SK-MEL-5 (cell line): ENCODE measurements at regions not wholly inside any gene's neighbourhood (a gene's known extent, or its start where the extent isn't known, plus 50 kb on each side); places are given as distances from the start of the nearest gene placed in this dataset.

ENCODE experiments used
- DNase-seq: peaks from one replicate; pipeline ENCODE4 v3.0.0-alpha.2; 2016; ENCODE audit warnings: low read depth, low spot score
- in situ Hi-C: cut with HindIII; loops from 2 replicates; pipeline ENCODE4 v1.10.0; 2016; ENCODE audit warnings: low sequenced_read_pairs, high pct_unique_total_duplicates, low pct_unique_long_range_greater_than_20kb

DNA sequence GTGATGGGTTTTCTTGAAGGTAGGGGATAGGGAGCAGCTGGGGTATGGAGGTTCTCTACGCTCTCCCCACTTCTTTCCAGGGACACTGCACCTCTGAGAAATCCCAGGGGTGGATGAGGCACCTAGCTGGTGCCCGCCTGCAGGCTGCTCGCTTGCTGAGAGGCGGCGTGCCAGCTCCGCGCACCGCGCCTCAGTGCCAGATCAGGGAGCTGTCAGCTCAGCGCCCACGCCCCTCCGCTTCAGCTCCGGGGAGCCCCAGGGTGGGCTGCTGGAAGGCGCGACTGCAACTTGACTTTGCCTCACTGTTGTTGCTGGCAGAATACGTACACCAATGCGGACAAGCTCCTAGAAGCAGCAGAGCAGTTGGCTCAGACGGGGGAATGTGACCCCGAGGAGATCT, 345.7 kb upstream of the UMPS start:
- in situ Hi-C loops: no loop called here
- DNase-seq: no peak

DNA sequence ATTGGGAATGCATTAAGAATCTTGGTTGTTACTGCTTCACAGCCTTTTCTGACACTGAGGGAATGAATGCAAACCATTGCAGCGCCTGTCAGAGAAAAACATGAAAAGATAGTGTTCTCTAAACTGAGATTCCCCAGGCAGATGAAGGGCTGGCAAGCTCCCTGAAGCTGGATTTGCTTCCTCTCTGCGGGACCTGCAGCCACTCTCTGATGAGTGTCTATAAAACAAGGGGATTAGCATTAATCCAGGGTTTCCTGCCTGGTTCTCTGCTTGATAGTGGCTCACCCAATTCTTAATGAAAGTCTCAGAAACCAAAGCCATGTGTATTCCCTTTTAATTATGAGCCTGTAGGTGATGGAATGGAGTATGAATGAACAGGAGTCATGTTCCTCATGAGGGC, 344.3 kb upstream of the UMPS start:
- no peak for DNase-seq
- in situ Hi-C loops: no loop called here

DNA sequence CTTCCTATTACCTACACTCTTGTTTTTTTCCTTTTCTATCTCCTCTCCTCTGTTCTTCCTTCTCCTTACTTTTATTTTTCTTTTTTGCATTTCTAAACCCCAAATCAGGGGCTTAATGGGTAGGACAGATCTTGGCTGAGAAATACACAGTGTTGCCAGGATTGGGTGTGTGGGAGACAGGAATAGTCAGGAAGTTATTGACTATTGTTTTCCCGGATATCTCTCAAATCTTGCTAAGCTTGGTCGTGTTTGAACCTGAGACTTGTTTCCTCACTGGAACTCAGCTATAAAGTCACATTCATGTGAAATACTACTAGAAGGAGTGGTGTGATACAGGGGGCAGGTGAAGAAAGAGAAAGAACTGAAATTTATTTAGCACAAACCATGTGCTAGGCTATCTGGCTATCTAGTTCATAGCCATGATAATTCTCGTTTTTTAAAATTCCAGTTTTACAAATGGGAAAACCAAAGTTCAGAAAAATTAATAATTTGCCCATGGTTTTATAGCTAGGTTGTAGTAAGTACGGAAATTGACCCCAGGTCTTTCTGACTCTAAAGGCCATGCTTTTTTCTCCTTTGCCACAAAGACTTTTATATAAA, 343.2 kb upstream of the UMPS start:
- no peak for DNase-seq
- in situ Hi-C loops: no loop called here

DNA sequence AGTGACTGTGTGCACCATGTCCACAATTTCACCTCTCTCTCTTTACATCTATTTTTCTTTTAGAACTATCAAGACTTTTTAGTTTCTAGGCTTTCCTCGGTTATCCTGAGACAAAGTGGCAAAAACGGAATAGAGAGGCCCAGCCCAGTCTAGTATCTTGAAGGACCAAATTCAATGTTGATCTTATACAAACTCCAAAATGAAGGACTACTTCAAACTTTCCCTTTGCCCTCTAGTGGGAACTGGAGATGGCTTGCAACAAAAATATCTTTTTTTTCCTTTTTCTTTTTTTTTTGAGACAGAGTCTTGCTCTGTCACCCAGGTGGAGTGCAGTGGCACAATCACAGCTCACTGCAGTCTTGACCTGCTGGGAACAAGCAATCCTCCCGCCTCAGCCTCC, 338.5 kb upstream of the UMPS start:
- in situ Hi-C loops: no loop called here
- peak; percentile 4 for DNase-seq

DNA sequence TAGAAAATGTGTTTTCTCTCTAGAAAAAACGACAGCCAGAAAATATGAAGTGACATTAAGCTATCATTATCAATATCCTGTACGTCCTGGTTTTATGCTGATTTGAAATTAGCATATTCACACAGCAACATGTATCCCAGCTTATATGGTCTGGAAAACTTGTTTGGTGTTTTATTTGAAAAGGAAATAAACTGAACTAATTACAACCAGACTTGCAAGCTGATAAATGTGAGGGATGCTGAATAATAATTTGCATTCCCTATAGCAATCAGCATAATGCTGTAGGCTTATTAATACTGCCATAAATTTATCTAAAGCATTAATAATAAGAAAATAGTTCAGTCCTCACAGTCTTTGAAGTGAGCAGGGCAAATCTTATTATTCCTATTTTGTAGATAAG, 336.9 kb upstream of the UMPS start:
- in situ Hi-C loops: no loop called here
- no peak for DNase-seq

GRCh38 chr3:124395162-124395561, 335.1 kb upstream of the UMPS start:
- DNase-seq: no peak
- in situ Hi-C loops: no loop called here

- peak; percentile 41 for DNase-seq
- in situ Hi-C loops: no loop called here
Measured at GRCh38 chr3:124395584-124396338, 334.5 kb upstream of the UMPS start.

GRCh38 chr3:124396339-124396950, 333.8 kb upstream of the UMPS start:
- DNase-seq: no peak
- in situ Hi-C loops: no loop called here

DNA sequence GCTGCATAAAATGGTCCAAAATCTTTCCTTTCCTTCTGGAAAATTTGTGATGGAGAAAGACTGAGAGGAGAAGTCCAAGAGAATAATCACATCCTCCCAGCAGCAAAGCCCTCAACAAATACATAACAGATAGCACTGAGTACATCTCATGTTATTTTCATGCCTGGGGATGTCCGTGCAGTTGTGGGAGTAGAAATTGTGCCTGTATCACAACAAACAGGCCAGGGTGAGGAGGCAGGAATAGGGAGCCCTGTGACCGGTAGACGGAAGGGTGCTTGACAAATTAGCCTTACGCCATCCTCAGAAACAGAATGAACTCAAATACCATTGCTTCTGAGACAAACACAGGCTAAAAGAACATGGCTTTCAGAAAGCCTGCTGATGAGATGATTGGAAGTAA, 333.2 kb upstream of the UMPS start:
- in situ Hi-C loops: no loop called here
- no peak for DNase-seq

GRCh38 chr3:124398594-124398993, 331.7 kb upstream of the UMPS start:
- in situ Hi-C loops: no loop called here
- DNase-seq: no peak

DNA sequence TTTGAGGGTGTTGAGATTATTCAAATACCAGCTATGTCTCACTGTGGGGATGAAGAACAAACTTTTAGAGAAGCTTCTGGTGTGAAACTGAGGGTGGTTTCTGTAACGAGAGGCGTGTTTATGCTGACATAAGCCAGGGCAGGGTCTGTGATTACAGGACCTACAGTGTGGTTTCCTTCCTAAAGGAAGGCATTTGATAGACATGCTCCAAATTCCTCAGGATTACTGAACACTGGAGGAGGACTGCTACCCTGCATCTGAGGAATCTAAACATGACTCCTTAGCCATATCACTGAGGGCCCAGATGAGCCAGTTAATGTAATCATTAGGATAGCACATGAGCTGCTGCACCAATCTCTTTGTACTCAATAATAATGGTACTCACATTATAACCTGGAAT, 328.4 kb upstream of the UMPS start:
- no peak for DNase-seq
- in situ Hi-C loops: no loop called here

- DNase-seq: no peak
- in situ Hi-C loops: no loop called here
Measured at GRCh38 chr3:124402791-124403190, 327.5 kb upstream of the UMPS start.

- DNase-seq: no peak
- in situ Hi-C loops: no loop called here
Measured at GRCh38 chr3:124404621-124405020, 325.6 kb upstream of the UMPS start.

DNA sequence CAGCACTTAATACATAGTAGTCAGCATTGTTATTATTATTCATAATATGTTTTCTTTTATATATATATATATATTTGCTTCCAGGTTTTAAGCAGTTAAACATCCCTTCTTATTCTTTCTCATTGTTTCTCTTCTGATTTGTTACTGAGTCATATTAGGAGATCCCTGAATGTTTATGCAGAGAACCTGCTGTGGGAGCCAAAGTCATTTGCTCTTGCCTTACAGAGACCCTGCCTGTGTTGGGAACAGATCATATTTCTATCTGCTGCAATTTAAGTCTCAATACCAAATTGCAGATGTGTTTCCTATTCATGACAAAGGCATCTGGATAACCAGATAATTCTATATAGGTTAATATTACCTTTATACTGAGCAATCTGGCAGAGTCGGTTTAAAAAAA, 323.0 kb upstream of the UMPS start:
- DNase-seq: no peak
- in situ Hi-C loops: no loop called here

DNA sequence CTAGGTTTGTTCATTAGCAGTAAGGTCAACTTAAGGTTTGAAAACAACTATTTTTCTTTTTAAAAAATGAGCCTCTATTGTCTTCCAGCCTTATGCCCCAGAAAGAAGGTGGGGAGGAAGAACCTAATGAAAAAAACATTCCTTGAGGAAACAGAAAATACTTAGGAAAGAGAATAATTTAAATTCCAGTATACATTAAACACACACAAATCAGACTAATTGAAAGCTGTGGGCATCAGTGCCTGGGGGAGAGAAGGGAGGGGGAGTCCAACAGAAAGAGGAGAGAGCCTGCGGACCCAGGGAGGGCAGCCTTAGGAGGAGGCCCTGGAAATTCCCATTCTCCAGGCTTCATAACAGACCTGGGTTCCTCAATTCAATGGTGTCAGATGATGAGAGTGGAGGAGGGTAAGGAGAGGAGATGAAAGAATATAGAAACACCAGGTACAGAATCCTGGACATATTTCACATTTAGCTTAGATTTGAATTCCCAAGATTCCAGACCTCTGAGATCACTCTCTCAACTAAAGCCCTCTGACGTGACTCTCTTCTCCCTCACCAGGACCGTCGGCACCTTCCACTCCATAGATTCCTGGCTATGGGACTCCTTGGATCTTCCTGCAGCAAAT, 320.5 kb upstream of the UMPS start:
- DNase-seq: no peak
- in situ Hi-C loops: no loop called here

DNA sequence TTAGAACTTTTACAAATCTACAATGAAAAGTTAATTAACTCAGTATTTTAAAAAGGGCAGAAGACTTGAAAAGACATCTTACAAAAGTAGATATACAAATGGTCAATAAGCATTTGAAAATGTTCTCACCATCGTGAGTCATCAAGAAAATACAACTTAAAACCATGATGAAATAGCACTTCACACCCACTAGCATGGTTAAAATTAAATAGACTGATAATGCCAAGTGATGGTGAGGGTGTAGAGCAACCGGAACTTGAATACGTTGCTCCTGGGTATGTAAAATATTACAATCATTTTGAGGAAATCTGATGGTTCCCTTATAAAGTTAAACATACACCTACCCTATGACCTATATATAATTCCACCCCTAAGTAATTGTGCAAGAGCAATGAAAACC, 319.8 kb upstream of the UMPS start:
- in situ Hi-C loops: no loop called here
- no peak for DNase-seq

DNA sequence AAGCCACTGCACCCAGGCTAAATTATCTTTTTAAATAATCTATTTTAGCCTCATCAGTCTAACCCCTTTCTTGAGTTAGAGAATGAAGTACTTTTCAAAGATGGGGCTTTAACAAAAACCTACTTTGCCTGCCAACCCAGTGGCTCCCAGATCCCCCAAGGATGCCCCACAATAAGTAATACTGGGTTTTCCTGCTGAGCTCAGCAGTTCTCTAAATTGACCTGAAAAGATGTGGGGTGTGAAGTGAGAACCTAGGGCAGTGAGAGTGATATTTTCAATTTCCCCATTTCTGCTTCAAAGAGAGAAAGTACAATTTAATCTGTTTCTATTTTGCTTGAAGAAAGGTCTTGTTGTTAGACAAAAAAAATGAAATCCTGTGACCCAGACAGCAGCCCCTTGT, 318.5 kb upstream of the UMPS start:
- DNase-seq: no peak
- in situ Hi-C loops: no loop called here

- no peak for DNase-seq
- in situ Hi-C loops: no loop called here
Measured at GRCh38 chr3:124412644-124413043, 317.6 kb upstream of the UMPS start.

DNA sequence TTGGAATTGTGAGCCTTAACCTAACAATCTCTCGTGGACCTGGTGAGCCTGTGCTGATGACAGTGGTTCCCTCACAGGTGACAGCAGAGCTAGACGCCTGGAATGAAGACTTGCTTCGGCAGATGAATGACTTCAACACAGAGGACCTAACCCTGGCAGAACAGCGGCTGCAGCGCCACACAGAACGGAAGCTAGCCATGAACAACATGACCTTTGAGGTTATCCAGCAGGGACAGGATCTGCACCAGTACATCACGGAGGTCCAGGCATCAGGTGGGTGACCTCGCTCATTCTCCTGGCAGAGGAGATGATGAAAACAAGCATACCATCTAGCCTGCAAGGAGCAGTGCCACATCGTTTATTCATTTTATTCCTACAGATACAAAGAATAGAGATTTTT, 316.9 kb upstream of the UMPS start:
- in situ Hi-C loops: no loop called here
- DNase-seq: no peak
